ENCODE measurements at regions not wholly inside any gene's neighbourhood (a gene's known extent, or its start where the extent isn't known, plus 50 kb on each side); places are given as distances from the start of the nearest gene placed in this dataset.

GRCh38 chr22:47632701-47633100 lies 870.3 kb downstream of the TBC1D22A start:
- POLR2A ChIA-PET: no interaction called here
- peaks cover 13 to 28% (median 26%) of the 10 kb centered on the region in 5 donors for H3K27me3 Mint-ChIP-seq
- no peak overlapping the region for H3K4me3 Mint-ChIP-seq
- H3K9me3 Mint-ChIP-seq: peaks cover 0 to 20% (median 14%) of the 10 kb centered on the region in 9 donors
- H3K4me1 Mint-ChIP-seq: no peaks in the 10 kb centered on the region
- DNase-seq (no peak), ATAC-seq (no peak)
- H3K36me3 Mint-ChIP-seq: peaks cover 0 to 6% (median 2%) of the 10 kb centered on the region in 3 donors
- no peak overlapping the region for H3K27ac Mint-ChIP-seq

GRCh38 chr22:47631571-47632102 lies 869.2 kb downstream of the TBC1D22A start:
- no peak for ATAC-seq
- Mint-ChIP-seq H3K4me3 (no peak overlapping the region), H3K27ac (no peak overlapping the region), H3K4me1 (no peaks in the 10 kb centered on the region), H3K36me3 (peaks cover 0 to 2% (median 0%) of the 10 kb centered on the region in 3 donors), H3K27me3 (peaks cover 11 to 19% (median 15%) of the 10 kb centered on the region in 5 donors), H3K9me3 (peaks cover 0 to 13% (median 5%) of the 10 kb centered on the region in 9 donors)
- no peak for DNase-seq
- POLR2A ChIA-PET: no interaction called here

- ATAC-seq (no peak), DNase-seq (no peak)
- no peak overlapping the region for H3K27ac Mint-ChIP-seq
- POLR2A ChIA-PET: no interaction called here
- H3K4me1 Mint-ChIP-seq: no peaks in the 10 kb centered on the region
- H3K36me3 Mint-ChIP-seq: peaks cover 0 to 2% (median 0%) of the 10 kb centered on the region in 3 donors
- H3K9me3 Mint-ChIP-seq: peaks cover 0 to 12% (median 4%) of the 10 kb centered on the region in 9 donors
- H3K4me3 Mint-ChIP-seq: no peak overlapping the region
- H3K27me3 Mint-ChIP-seq: peaks cover 5 to 16% (median 10%) of the 10 kb centered on the region in 5 donors
These were observed 868.5 kb downstream of the TBC1D22A start for GRCh38 chr22:47630741-47631534.

GRCh38 chr22:47629791-47630655 lies 867.6 kb downstream of the TBC1D22A start:
- Mint-ChIP-seq H3K27ac (no peak overlapping the region), H3K4me3 (no peak overlapping the region), H3K36me3 (no peaks in the 10 kb centered on the region), H3K4me1 (no peaks in the 10 kb centered on the region), H3K9me3 (peaks cover 0 to 9% (median 2%) of the 10 kb centered on the region in 9 donors), H3K27me3 (peaks cover 0 to 8% (median 3%) of the 10 kb centered on the region in 5 donors)
- DNase-seq (no peak), ATAC-seq (no peak)
- POLR2A ChIA-PET: no interaction called here

GRCh38 chr22:47629273-47629711 lies 866.8 kb downstream of the TBC1D22A start:
- ATAC-seq: no peak
- Mint-ChIP-seq H3K9me3 (peaks cover 0 to 9% (median 0%) of the 10 kb centered on the region in 9 donors), H3K4me3 (no peak overlapping the region), H3K27ac (no peak overlapping the region), H3K27me3 (peaks cover 0 to 8% (median 1%) of the 10 kb centered on the region in 5 donors), H3K4me1 (no peaks in the 10 kb centered on the region), H3K36me3 (no peaks in the 10 kb centered on the region)
- no peak for DNase-seq
- POLR2A ChIA-PET: no interaction called here

GRCh38 chr22:47628477-47629272 lies 866.2 kb downstream of the TBC1D22A start:
- Mint-ChIP-seq H3K36me3 (no peaks in the 10 kb centered on the region), H3K27me3 (peaks cover 0 to 11% (median 0%) of the 10 kb centered on the region in 5 donors), H3K27ac (no peak overlapping the region), H3K4me1 (no peaks in the 10 kb centered on the region), H3K9me3 (peaks cover 0 to 4% (median 0%) of the 10 kb centered on the region in 9 donors), H3K4me3 (no peak overlapping the region)
- ATAC-seq (no peak), DNase-seq (no peak)
- POLR2A ChIA-PET: no interaction called here

GRCh38 chr22:47627556-47628253 lies 865.3 kb downstream of the TBC1D22A start:
- Mint-ChIP-seq H3K4me3 (no peak overlapping the region), H3K27me3 (peaks cover 0 to 15% (median 2%) of the 10 kb centered on the region in 5 donors), H3K9me3 (no peaks in the 10 kb centered on the region), H3K4me1 (no peaks in the 10 kb centered on the region), H3K27ac (peak overlapping the region in 1 of 10 donors; percentile 67), H3K36me3 (no peaks in the 10 kb centered on the region)
- no peak for DNase-seq
- POLR2A ChIA-PET: no interaction called here
- ATAC-seq: no peak

GRCh38 chr22:47626428-47627390 lies 864.3 kb downstream of the TBC1D22A start:
- Mint-ChIP-seq H3K9me3 (peaks cover 0 to 2% (median 0%) of the 10 kb centered on the region in 9 donors), H3K36me3 (no peaks in the 10 kb centered on the region), H3K4me1 (no peaks in the 10 kb centered on the region), H3K27ac (peak overlapping the region in 1 of 10 donors; percentile 39), H3K4me3 (no peak overlapping the region), H3K27me3 (peaks cover 3 to 17% (median 9%) of the 10 kb centered on the region in 5 donors)
- DNase-seq: no peak
- no peak for ATAC-seq
- POLR2A ChIA-PET: no interaction called here

GRCh38 chr22:47625531-47626427 lies 863.3 kb downstream of the TBC1D22A start:
- peaks cover 3 to 12% (median 7%) of the 10 kb centered on the region in 5 donors for H3K27me3 Mint-ChIP-seq
- no peaks in the 10 kb centered on the region for H3K4me1 Mint-ChIP-seq
- no peak overlapping the region for H3K4me3 Mint-ChIP-seq
- DNase-seq (no peak), ATAC-seq (no peak)
- POLR2A ChIA-PET: no interaction called here
- peaks cover 0 to 2% (median 0%) of the 10 kb centered on the region in 9 donors for H3K9me3 Mint-ChIP-seq
- no peak overlapping the region for H3K27ac Mint-ChIP-seq
- no peaks in the 10 kb centered on the region for H3K36me3 Mint-ChIP-seq

GRCh38 chr22:47625013-47625385 lies 862.5 kb downstream of the TBC1D22A start:
- DNase-seq: no peak
- POLR2A ChIA-PET: no interaction called here
- Mint-ChIP-seq H3K27me3 (peaks cover 3 to 13% (median 6%) of the 10 kb centered on the region in 5 donors), H3K9me3 (peaks cover 0 to 2% (median 0%) of the 10 kb centered on the region in 9 donors), H3K36me3 (no peaks in the 10 kb centered on the region), H3K4me3 (no peak overlapping the region), H3K27ac (no peak overlapping the region), H3K4me1 (no peaks in the 10 kb centered on the region)
- ATAC-seq: no peak

Data from naive thymus-derived CD8-positive, alpha-beta T cell (primary cell).